K562 (cell line): ENCODE measurements at regions not wholly inside any gene's neighbourhood (a gene's known extent, or its start where the extent isn't known, plus 50 kb on each side); places are given as distances from the start of the nearest gene placed in this dataset.

Experiments
- AFF4 ChIP-seq: sonication (generic); formaldehyde crosslinking; IDR thresholded peaks from 2 replicates; pipeline ENCODE4 v1.8.0; 2023; ENCODE audit warnings: mild to moderate bottlenecking, missing genetic modification reagents
- GTF2E2 ChIP-seq: fragments of 200-800 bp; sonication (Bioruptor generic); IDR thresholded peaks from 2 replicates; pipeline ENCODE4 v1.6.1; 2016; ENCODE audit warnings: missing genetic modification characterization, missing compliant biosample characterization
- HES1 ChIP-seq: fragments of 450-650 bp; IDR thresholded peaks from 2 replicates; pipeline ENCODE4 v1.6.1; 2016; ENCODE audit warnings: low read depth, mild to moderate bottlenecking, moderate library complexity
- HMG20A ChIP-seq: fragments of 450-650 bp; formaldehyde crosslinking; conservative IDR thresholded peaks from 2 replicates; pipeline ENCODE4 v1.4.0; 2020; ENCODE audit warnings: mild to moderate bottlenecking, mixed read lengths
- RCOR1 ChIP-seq, 2 experiments: IDR thresholded peaks; 2 replicates each; pipeline ENCODE4 v1.6.1; 2012; ENCODE audit warnings: low read depth in 2 of 2, low read length in 2 of 2, borderline replicate concordance in 1 of 2, improper control_type of control experiment in 1 of 2
- RNF219 ChIP-seq: fragments of 250-450 bp; sonication (Bioruptor Pico); IDR thresholded peaks from 2 replicates; pipeline ENCODE4 v1.5.0; 2022; ENCODE audit warnings: mild to moderate bottlenecking
- TAL1 ChIP-seq: fragments of 450-650 bp; IDR thresholded peaks from 2 replicates; pipeline ENCODE4 v1.6.1; 2016; ENCODE audit warnings: mild to moderate bottlenecking
- ZNF407 ChIP-seq: fragments of 450-650 bp; IDR thresholded peaks from 2 replicates; pipeline ENCODE4 v1.6.1; 2016; ENCODE audit warnings: low read depth
- TF ChIP-seq, protein P1 (sequence below): sonication (generic); formaldehyde crosslinking; IDR thresholded peaks from 2 replicates; pipeline ENCODE4 v1.8.1; 2023; ENCODE audit warnings: mild to moderate bottlenecking, missing genetic modification reagents
- TF ChIP-seq, protein P2 (sequence below): fragments of 250-450 bp; sonication (Bioruptor Pico); IDR thresholded peaks from 2 replicates; pipeline ENCODE4 v1.8.0; 2021; ENCODE audit warnings: borderline replicate concordance, mild to moderate bottlenecking, moderate library complexity; ENCODE audit not compliant: poor library complexity, severe bottlenecking

DNA sequence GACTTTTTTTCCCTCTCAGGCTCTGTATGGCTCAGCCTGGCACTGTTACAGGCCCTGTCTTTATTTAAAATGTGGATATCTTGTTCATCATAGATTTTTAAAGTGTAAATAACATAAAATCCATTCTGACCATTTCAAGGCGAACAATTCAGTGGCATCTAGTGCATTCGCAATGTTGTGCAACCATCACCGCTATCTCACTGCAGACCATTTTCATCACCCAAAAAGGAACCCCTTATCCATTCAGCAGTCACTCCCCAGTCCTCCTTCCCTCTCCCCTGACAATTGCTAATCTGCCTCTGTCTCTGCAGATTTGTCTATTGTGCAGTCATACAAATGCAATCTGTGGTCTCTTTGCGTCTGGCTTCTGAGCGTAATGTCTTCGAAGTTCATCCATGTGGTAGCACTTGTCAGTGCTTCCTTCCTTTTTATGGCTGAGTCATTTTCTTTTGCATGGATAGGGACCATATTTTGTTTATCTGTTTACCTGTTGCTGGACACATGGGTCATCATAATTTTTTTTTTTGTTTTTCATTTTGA is 148.8 kb upstream of the LHX5 start (continued):
- TF ChIP-seq ZNF407 (no peak), HES1 (no peak), GTF2E2 (tag) (no peak), AFF4 (CRISPR knock-in tag) (no peak), RNF219 (CRISPR knock-in tag) (no peak), HMG20A (no peak), TAL1 (peak; percentile 37), RCOR1 (IDR thresholded peaks at IDR 0.05; ENCODE audit: borderline replicate concordance in 1 of 2, low read depth in 2 of 2, low read length in 2 of 2) (0 out of 4 replicates have a peak, but pooled peaks of 1 of the 2 experiments have one; percentile 25)
- TF ChIP-seq, protein P1, sequence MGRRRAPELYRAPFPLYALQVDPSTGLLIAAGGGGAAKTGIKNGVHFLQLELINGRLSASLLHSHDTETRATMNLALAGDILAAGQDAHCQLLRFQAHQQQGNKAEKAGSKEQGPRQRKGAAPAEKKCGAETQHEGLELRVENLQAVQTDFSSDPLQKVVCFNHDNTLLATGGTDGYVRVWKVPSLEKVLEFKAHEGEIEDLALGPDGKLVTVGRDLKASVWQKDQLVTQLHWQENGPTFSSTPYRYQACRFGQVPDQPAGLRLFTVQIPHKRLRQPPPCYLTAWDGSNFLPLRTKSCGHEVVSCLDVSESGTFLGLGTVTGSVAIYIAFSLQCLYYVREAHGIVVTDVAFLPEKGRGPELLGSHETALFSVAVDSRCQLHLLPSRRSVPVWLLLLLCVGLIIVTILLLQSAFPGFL, result no peak
- TF ChIP-seq, protein P2, sequence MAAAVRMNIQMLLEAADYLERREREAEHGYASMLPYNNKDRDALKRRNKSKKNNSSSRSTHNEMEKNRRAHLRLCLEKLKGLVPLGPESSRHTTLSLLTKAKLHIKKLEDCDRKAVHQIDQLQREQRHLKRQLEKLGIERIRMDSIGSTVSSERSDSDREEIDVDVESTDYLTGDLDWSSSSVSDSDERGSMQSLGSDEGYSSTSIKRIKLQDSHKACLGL, result no peak
